Endothelial cell of umbilical vein (primary cell): ENCODE measurements at regions not wholly inside any gene's neighbourhood (a gene's known extent, or its start where the extent isn't known, plus 50 kb on each side); places are given as distances from the start of the nearest gene placed in this dataset.
"Not testable (repeated sequence)": the region's sequence is repeated elsewhere in the genome, so short reads cannot be mapped to it uniquely, and the experiment has no call there.

Experiments used
- BruUV-seq: library from RNA; stranded (reverse); fragments of 400-500 nt; replicated peaks from 2 replicates; lab custom pipeline; 2021; lab: Mats Ljungman, UMichigan
- CTCF ChIA-PET: fragments of 300-600, 350-600 bp; sonication (Branson Sonifier 250); formaldehyde crosslinking; loops from one replicate; lab custom pipeline; 2021; ENCODE audit warnings: antibody characterized with exemption, inconsistent platforms; lab: Charles Lee
- POLR2A ChIA-PET: fragments of 300-600, 350-600 bp; sonication (Branson Sonifier 250); formaldehyde crosslinking; loops from one replicate; lab custom pipeline; 2021; ENCODE audit warnings: antibody characterized with exemption, inconsistent platforms; lab: Charles Lee
- DNase-seq: peaks from one replicate; pipeline ENCODE4 v3.0.0-alpha.2; 2011; ENCODE audit warnings: low read depth, low spot score
- FAIRE-seq: peaks from 2 replicates; lab custom pipeline; 2011; peaks lifted over from hg19 to GRCh38; lab: Jason Lieb, UNC
- H2AFZ ChIP-seq: 2 replicates; pipeline ENCODE4 v1.6.0; 2012; ENCODE audit warnings: low read depth, low read length, control low read depth, inconsistent platforms
- H3K27ac ChIP-seq: 2 replicates; pipeline ENCODE4 v1.5.1; 2011; ENCODE audit warnings: low read depth, mild to moderate bottlenecking, control low read depth, low read length, moderate library complexity; ENCODE audit not compliant: insufficient read depth
- H3K27me3 ChIP-seq, 2 experiments: 2 replicates each; pipeline versions ENCODE4 v1.6.0 to v1.6.1; 2011; ENCODE audit warnings: low read length in 2 of 2, mixed read lengths in 1 of 2; ENCODE audit not compliant: control insufficient read depth in 2 of 2, insufficient read depth in 2 of 2
- H3K36me3 ChIP-seq, 2 experiments: 2 replicates in 1 of 2; 3 replicates in 1 of 2; pipeline ENCODE4 v1.5.1; 2011; ENCODE audit warnings: low read length in 2 of 2, mild to moderate bottlenecking in 1 of 2, moderate library complexity in 1 of 2; ENCODE audit not compliant: control insufficient read depth in 2 of 2, insufficient read depth in 2 of 2; ENCODE audit errors: extremely low read depth in 1 of 2
- H3K4me1 ChIP-seq: 3 replicates; pipeline ENCODE4 v1.5.1; 2011; ENCODE audit warnings: mild to moderate bottlenecking, low read length; ENCODE audit not compliant: control insufficient read depth, insufficient read depth; ENCODE audit errors: extremely low read depth
- H3K4me2 ChIP-seq: 2 replicates; pipeline ENCODE4 v1.6.1; 2011; ENCODE audit warnings: low read length, control low read depth, mixed read lengths; ENCODE audit not compliant: insufficient read depth
- H3K4me3 ChIP-seq, 3 experiments: fragments of 200-600 bp in 1 of 3; sonication (generic), shearing (Covaris generic) in 1 of 3; replicated peaks in 1 of 3; 2 replicates each; pipeline ENCODE4 v1.5.1; 2011 to 2016; ENCODE audit warnings: control low read depth in 3 of 3, low read length in 3 of 3, mild to moderate bottlenecking in 2 of 3, inconsistent platforms in 1 of 3, low read depth in 1 of 3, moderate library complexity in 1 of 3; ENCODE audit not compliant: insufficient read depth in 1 of 3
- H3K79me2 ChIP-seq: 2 replicates; pipeline ENCODE4 v1.6.0; 2012; ENCODE audit warnings: low read length, inconsistent platforms; ENCODE audit not compliant: control insufficient read depth, insufficient read depth
- H3K9ac ChIP-seq: replicated peaks from 2 replicates; pipeline ENCODE3; 2011; ENCODE audit warnings: low read length, control low read depth; ENCODE audit not compliant: insufficient read depth; ENCODE audit errors: extremely low read depth
- H3K9me1 ChIP-seq: replicated peaks from 3 replicates; pipeline ENCODE4 v1.6.0; 2011; ENCODE audit warnings: mild to moderate bottlenecking, low read length; ENCODE audit not compliant: control insufficient read depth, insufficient read depth; ENCODE audit errors: extremely low read depth
- H3K9me3 ChIP-seq: replicated peaks from 2 replicates; pipeline ENCODE4 v1.5.1; 2012; ENCODE audit warnings: low read length, inconsistent platforms; ENCODE audit not compliant: control insufficient read depth, insufficient read depth
- H4K20me1 ChIP-seq: replicated peaks from 2 replicates; pipeline ENCODE3; 2011; ENCODE audit warnings: mild to moderate bottlenecking, low read length; ENCODE audit not compliant: control insufficient read depth, insufficient read depth; ENCODE audit errors: extremely low read depth
- FOS ChIP-seq: IDR thresholded peaks from 2 replicates; pipeline ENCODE4 v1.6.1; 2011; ENCODE audit warnings: mild to moderate bottlenecking, low read length, moderate library complexity, borderline replicate concordance; ENCODE audit not compliant: insufficient read depth
- GATA2 ChIP-seq: IDR thresholded peaks from 2 replicates; pipeline ENCODE4 v1.7.0; 2011; ENCODE audit warnings: low read depth, mild to moderate bottlenecking, moderate library complexity, mixed read lengths, low read length; ENCODE audit not compliant: insufficient read length, insufficient read depth
- JUN ChIP-seq: IDR thresholded peaks from 2 replicates; pipeline ENCODE4 v1.6.1; 2011; ENCODE audit warnings: borderline replicate concordance, low read depth; ENCODE audit not compliant: insufficient read length, insufficient read depth
- MYC ChIP-seq: IDR thresholded peaks from one replicate; pipeline ENCODE4 v1.6.1; 2011; ENCODE audit warnings: mild to moderate bottlenecking, low read depth, low read length
- POLR2A ChIP-seq: IDR thresholded peaks from 2 replicates; pipeline ENCODE4 v1.6.1; 2012; ENCODE audit warnings: low read depth, mild to moderate bottlenecking, control low read depth, low read length
- POLR2AphosphoS5 ChIP-seq: IDR thresholded peaks from 2 replicates; pipeline ENCODE4 v1.6.1; 2012; ENCODE audit warnings: low read depth, mild to moderate bottlenecking, control low read depth, low read length, moderate library complexity; ENCODE audit not compliant: insufficient read depth
- dilution Hi-C: fragments of 300-500 bp; cut with MboI; formaldehyde crosslinking; loops from one replicate; pipeline ENCODE4 v1.15.0; 2019; ENCODE audit warnings: low sequenced_read_pairs; ENCODE audit not compliant: extremely low pct_ligation_motif_present
- intact Hi-C: fragments of 100-400 bp; cut with micrococcal nuclease; formaldehyde crosslinking; loops from one replicate; pipeline ENCODE4 v1.10.0; 2022
- TF ChIP-seq, protein P1 (sequence below), 2 donors: IDR thresholded peaks; 1 replicate in 1 of 2; 2 replicates in 1 of 2; pipeline ENCODE4 v1.5.1; 2011; ENCODE audit warnings: low read length in 2 of 2, mild to moderate bottlenecking in 2 of 2, moderate library complexity in 2 of 2, control low read depth in 1 of 2, inconsistent platforms in 1 of 2, low read depth in 1 of 2; ENCODE audit not compliant: insufficient read depth in 1 of 2; ENCODE audit errors: extremely low read depth in 1 of 2
- TF ChIP-seq, protein P2 (sequence below): IDR thresholded peaks from 2 replicates; pipeline ENCODE4 v1.6.1; 2011; ENCODE audit not compliant: insufficient read depth, insufficient read length

DNA sequence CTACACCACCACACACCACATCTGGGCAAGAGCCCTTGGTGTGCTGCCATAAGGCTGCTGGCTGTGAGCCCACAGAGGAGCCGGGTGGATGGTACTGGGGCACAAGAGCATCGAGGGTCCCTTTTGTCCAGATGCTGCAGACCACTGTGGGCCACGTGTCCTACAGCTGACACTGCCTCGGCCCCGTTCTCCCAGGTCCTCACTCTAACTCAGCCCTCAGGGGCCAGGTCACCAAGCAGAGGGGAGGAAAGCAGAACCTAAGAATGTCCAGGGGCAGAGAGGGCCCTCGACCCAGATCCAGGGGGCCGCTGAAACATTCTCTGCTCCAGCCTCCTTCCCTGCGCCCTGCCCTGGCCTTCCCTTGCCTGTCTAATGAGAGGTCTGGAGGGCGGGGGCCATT lies 91.7 kb upstream of the ASB18 start:
- dilution Hi-C loops (no loop called here), intact Hi-C loops (no loop called here)
- Histone ChIP-seq H3K9me3 (no peaks in the 10 kb centered on the region), H3K36me3 (no peaks in the 10 kb centered on the region), H3K9me1 (no peaks in the 10 kb centered on the region), H4K20me1 (no peaks in the 10 kb centered on the region), H3K4me3 (no peak overlapping the region), H3K27me3 (no peaks in the 10 kb centered on the region), H3K4me1 (no peaks in the 10 kb centered on the region), H2AFZ (no peak overlapping the region), H3K79me2 (no peaks in the 10 kb centered on the region), H3K27ac (no peak overlapping the region), H3K9ac (no peak overlapping the region), H3K4me2 (no peak overlapping the region)
- no peak for DNase-seq
- BruUV-seq: no TSS peak
- POLR2A ChIA-PET: no interaction called here
- TF ChIP-seq POLR2AphosphoS5 (no peak), POLR2A (no peak), GATA2 (no peak), FOS (no peak), JUN (no peak), MYC (no peak)
- TF ChIP-seq, protein P1, sequence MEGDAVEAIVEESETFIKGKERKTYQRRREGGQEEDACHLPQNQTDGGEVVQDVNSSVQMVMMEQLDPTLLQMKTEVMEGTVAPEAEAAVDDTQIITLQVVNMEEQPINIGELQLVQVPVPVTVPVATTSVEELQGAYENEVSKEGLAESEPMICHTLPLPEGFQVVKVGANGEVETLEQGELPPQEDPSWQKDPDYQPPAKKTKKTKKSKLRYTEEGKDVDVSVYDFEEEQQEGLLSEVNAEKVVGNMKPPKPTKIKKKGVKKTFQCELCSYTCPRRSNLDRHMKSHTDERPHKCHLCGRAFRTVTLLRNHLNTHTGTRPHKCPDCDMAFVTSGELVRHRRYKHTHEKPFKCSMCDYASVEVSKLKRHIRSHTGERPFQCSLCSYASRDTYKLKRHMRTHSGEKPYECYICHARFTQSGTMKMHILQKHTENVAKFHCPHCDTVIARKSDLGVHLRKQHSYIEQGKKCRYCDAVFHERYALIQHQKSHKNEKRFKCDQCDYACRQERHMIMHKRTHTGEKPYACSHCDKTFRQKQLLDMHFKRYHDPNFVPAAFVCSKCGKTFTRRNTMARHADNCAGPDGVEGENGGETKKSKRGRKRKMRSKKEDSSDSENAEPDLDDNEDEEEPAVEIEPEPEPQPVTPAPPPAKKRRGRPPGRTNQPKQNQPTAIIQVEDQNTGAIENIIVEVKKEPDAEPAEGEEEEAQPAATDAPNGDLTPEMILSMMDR (IDR thresholded peaks at IDR 0.05; ENCODE audit: extremely low read depth in 1 of 2, insufficient read depth in 1 of 2, low read depth in 1 of 2, low read length in 2 of 2): no peak
- TF ChIP-seq, protein P2, sequence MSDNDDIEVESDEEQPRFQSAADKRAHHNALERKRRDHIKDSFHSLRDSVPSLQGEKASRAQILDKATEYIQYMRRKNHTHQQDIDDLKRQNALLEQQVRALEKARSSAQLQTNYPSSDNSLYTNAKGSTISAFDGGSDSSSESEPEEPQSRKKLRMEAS: no peak
- FAIRE-seq: no peak
- CTCF ChIA-PET: interaction anchor here (1.0 kb wide), 2 partner anchors 705 to 712 kb away, joined by 3 to 5 read pairs; no protein-coding TSS in a partner anchor

DNA sequence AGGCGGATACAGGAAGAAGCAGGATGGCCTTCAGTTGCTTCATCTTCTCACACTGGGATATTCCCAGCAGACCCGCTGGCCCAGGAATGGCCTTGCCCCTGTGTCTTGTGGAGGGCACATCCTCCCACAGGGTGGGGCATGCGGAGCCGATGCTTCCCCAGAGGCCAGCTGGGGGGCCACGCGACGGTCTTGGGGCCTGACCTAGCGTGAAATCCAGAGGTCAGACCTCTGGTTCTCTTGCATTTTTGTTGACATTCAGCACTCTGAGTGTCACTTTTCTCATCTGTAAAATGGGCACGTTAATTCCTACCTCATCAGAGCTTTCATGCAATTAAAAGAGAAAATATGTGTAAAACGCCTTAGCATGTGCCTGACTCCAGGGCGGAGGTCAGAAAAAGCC lies 92.1 kb upstream of the ASB18 start:
- H2AFZ ChIP-seq, H3K4me2 ChIP-seq, DNase-seq, dilution Hi-C loops, BruUV-seq, intact Hi-C loops, H3K9me1 ChIP-seq, H3K9ac ChIP-seq, H4K20me1 ChIP-seq, H3K27me3 ChIP-seq, H3K79me2 ChIP-seq, H3K36me3 ChIP-seq, H3K9me3 ChIP-seq, H3K27ac ChIP-seq, H3K4me1 ChIP-seq, H3K4me3 ChIP-seq, POLR2A ChIA-PET: not testable (repeated sequence)
- CTCF ChIA-PET: interaction anchor here (1.0 kb wide), 2 partner anchors 704 to 711 kb away, joined by 3 to 5 read pairs; no protein-coding TSS in a partner anchor
- FAIRE-seq: peak; percentile 63

DNA sequence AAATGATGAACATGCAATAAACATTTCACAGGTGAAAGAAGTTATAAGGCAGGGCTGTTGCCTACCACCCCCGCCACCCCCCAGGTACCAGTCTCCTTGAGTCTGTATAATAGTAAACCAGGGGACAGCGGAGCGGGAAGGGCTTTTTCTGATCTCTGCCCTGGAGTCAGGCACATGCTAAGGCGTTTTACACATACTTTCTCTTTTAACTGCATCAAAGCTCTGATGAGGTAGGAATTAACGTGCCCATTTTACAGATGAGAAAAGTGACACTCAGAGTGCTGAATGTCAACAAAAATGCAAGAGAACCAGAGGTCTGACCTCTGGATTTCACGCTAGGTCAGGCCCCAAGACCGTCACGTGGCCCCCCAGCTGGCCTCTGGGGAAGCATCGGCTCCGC lies 94.3 kb upstream of the ASB18 start:
- H3K27me3 ChIP-seq, H3K9me3 ChIP-seq, H2AFZ ChIP-seq, H3K27ac ChIP-seq, DNase-seq, H3K36me3 ChIP-seq, H4K20me1 ChIP-seq, H3K4me1 ChIP-seq, dilution Hi-C loops, H3K4me3 ChIP-seq, H3K79me2 ChIP-seq, intact Hi-C loops, CTCF ChIA-PET, H3K9ac ChIP-seq, H3K9me1 ChIP-seq, BruUV-seq, POLR2A ChIA-PET, H3K4me2 ChIP-seq: not testable (repeated sequence)
- FAIRE-seq: peak; percentile 63
